SU-DHL-6 (cell line): ENCODE measurements at regions not wholly inside any gene's neighbourhood (a gene's known extent, or its start where the extent isn't known, plus 50 kb on each side); places are given as distances from the start of the nearest gene placed in this dataset.

Experiments
- H2AFZ ChIP-seq: fragments of 200-600 bp; sonication (generic); 2 replicates; pipeline ENCODE4 v1.6.1; 2014; ENCODE audit warnings: low read depth, mild to moderate bottlenecking, moderate library complexity, mixed read lengths, antibody characterized with exemption, low read length; ENCODE audit not compliant: severe bottlenecking
- H3F3A ChIP-seq: fragments of 200-600 bp; shearing (Covaris generic); 2 replicates; pipeline ENCODE4 v1.6.0; 2016; ENCODE audit warnings: antibody characterized with exemption, mild to moderate bottlenecking; ENCODE audit not compliant: insufficient read depth
- H3K27ac ChIP-seq: fragments of 200-600 bp; sonication (generic); 2 replicates; pipeline ENCODE4 v1.5.1; 2016; ENCODE audit warnings: low read depth, mild to moderate bottlenecking, low read length, moderate library complexity, mixed read lengths
- H3K27me3 ChIP-seq: fragments of 200-600 bp; sonication (generic), shearing (Covaris generic); 2 replicates; pipeline ENCODE4 v1.6.0; 2014; ENCODE audit warnings: mild to moderate bottlenecking, low read length
- H3K36me3 ChIP-seq: fragments of 200-600 bp; sonication (generic); 2 replicates; pipeline ENCODE4 v1.6.1; 2014; ENCODE audit warnings: mild to moderate bottlenecking, low read length, mixed read lengths
- H3K4me2 ChIP-seq: fragments of 300-600, 200-600 bp; shearing (Covaris generic), sonication (generic); 2 replicates; pipeline ENCODE4 v1.6.0; 2014; ENCODE audit warnings: low read length, low read depth, mild to moderate bottlenecking; ENCODE audit not compliant: poor library complexity, severe bottlenecking
- H3K4me3 ChIP-seq: fragments of 200-600 bp; sonication (generic); 2 replicates; pipeline ENCODE4 v1.5.1; 2014; ENCODE audit warnings: antibody characterized with exemption, low read length, mild to moderate bottlenecking, mixed read lengths; ENCODE audit not compliant: insufficient read depth, poor library complexity, severe bottlenecking
- H3K79me2 ChIP-seq: fragments of 200-600 bp; sonication (generic); 2 replicates; pipeline ENCODE4 v1.6.1; 2014; ENCODE audit warnings: mild to moderate bottlenecking, low read length, moderate library complexity; ENCODE audit not compliant: insufficient read depth
- H3K9ac ChIP-seq: fragments of 200-600 bp; sonication (generic); 2 replicates; pipeline ENCODE4 v1.7.0; 2014; ENCODE audit warnings: mild to moderate bottlenecking, low read length
- H3K9me2 ChIP-seq: fragments of 200-600 bp; sonication (generic); replicated peaks from 2 replicates; pipeline ENCODE4 v1.6.1; 2014; ENCODE audit warnings: low read length; ENCODE audit not compliant: insufficient read depth
- H3K9me3 ChIP-seq: fragments of 200-600 bp; sonication (generic); 2 replicates; pipeline ENCODE4 v1.6.1; 2014; ENCODE audit warnings: low read length, mixed read lengths; ENCODE audit not compliant: insufficient read depth
- H4K20me1 ChIP-seq: fragments of 200-600 bp; sonication (generic); 2 replicates; pipeline ENCODE4 v1.6.1; 2014; ENCODE audit warnings: low read depth, mild to moderate bottlenecking, antibody characterized with exemption, low read length, moderate library complexity, mixed read lengths
- CTCF ChIP-seq: fragments of 200-600 bp; sonication (generic); IDR thresholded peaks from one replicate; pipeline ENCODE4 v1.5.1; 2017; ENCODE audit warnings: antibody characterized with exemption, mild to moderate bottlenecking, low read length, moderate library complexity; ENCODE audit not compliant: insufficient read depth, poor library complexity, severe bottlenecking
- EZH2phosphoT487 ChIP-seq: fragments of 200-600 bp; sonication (generic), shearing (Covaris generic); conservative IDR thresholded peaks from 2 replicates; pipeline ENCODE4 v1.6.1; 2018; ENCODE audit warnings: mild to moderate bottlenecking, antibody characterized with exemption, low read length, moderate library complexity, mixed read lengths

DNA sequence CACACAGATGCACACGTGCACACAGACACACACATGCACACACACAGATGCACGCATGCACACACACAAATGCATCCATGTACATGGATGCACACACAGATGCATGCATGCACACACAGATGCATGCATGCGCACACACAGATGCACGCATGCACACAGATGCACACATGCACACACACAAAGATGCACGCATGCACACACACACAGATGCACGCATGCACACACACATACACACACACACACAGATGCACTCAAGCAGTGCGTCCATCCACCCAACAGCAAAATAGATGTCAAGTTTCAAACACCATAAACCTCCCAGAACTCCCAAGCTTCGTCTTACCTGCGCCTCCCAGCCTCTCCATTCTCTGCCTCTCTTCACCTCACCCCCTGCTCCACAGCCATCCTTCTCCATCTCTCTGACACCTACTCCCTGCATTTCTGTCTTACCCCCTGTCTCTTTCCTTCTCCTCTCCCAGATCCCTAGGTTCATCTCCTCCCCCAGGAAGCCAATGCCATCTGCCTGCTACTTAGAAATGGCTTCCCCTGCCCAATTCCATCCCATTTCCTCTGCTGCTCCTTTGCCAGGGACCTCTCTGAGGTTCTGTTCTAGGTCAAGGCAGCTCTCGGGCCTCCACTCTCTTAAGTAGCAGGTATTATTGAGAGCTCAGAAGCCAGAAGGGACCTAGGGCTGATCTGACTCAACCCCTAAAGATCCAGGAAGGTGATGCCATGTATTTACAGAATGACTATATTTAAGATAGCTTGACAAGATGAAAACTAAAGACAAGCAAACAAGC lies 297.2 kb downstream of the MED10 start:
- Histone ChIP-seq H3K79me2 (no peaks in the 10 kb centered on the region), H3K36me3 (no peaks in the 10 kb centered on the region), H3K9me3 (no peaks in the 10 kb centered on the region), H2AFZ (no peak overlapping the region), H3K4me2 (no peak overlapping the region), H3K9me2 (no peaks in the 10 kb centered on the region), H3K27me3 (no peaks in the 10 kb centered on the region), H3F3A (no peaks in the 10 kb centered on the region), H3K4me3 (no peak overlapping the region), H3K27ac (no peak overlapping the region), H3K9ac (no peak overlapping the region), H4K20me1 (no peaks in the 10 kb centered on the region)
- TF ChIP-seq EZH2phosphoT487 (no peak), CTCF (no peak)

DNA sequence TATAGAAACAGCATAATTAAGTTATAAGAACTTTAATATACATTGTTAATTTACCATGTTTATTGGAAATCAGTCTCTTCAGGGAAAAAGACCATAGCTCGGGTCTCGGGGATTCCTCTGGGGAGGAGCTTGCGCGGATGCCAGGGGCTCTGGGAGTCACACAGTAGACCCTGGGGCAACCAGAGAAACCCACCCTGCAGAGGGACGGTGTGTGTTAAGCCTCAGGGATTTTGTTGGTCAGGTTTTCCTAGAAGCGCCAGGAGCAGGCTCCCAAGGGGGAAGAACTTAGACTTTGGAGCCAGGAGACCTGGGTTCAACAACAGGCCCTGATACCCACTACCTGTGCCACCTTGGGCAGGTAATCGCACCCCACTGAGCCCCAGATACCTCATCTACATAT lies 297.9 kb downstream of the MED10 start:
- Histone ChIP-seq H3K4me2 (no peak overlapping the region), H3K4me3 (no peak overlapping the region), H3K27ac (no peak overlapping the region), H3K9me3 (no peaks in the 10 kb centered on the region), H2AFZ (no peak overlapping the region), H4K20me1 (no peaks in the 10 kb centered on the region), H3K9me2 (no peaks in the 10 kb centered on the region), H3K27me3 (no peaks in the 10 kb centered on the region), H3K36me3 (no peaks in the 10 kb centered on the region), H3K9ac (no peak overlapping the region), H3K79me2 (no peaks in the 10 kb centered on the region), H3F3A (no peaks in the 10 kb centered on the region)
- TF ChIP-seq CTCF, result no peak
- TF ChIP-seq EZH2phosphoT487, result no peak

DNA sequence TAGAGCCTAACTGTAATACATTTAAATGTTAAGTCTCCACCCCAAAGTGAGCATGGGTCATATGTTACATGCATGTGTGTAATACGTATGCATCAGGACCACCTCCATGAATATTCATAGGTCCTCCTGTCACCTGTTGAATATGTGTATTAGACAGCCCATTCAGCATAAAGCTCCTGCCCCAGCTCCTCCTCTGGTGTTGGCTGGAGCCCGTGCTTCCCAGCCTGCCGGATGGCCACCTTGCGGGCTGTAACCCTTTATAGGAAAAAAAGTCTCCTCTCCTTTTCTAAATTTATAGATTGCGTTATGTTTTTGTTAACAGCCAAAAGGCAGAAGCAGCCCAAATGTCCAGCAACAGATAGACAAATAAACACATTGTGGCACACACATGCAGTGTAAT lies 299.5 kb downstream of the MED10 start:
- Histone ChIP-seq H3K4me3 (no peak overlapping the region), H3K27ac (no peak overlapping the region), H3K79me2 (no peaks in the 10 kb centered on the region), H3K9me3 (no peaks in the 10 kb centered on the region), H3K27me3 (no peaks in the 10 kb centered on the region), H2AFZ (no peak overlapping the region), H3K4me2 (no peak overlapping the region), H3K9me2 (no peaks in the 10 kb centered on the region), H3K36me3 (no peaks in the 10 kb centered on the region), H4K20me1 (no peaks in the 10 kb centered on the region), H3K9ac (no peak overlapping the region), H3F3A (no peaks in the 10 kb centered on the region)
- TF ChIP-seq EZH2phosphoT487 (no peak), CTCF (no peak)
